ENCODE measurements at regions not wholly inside any gene's neighbourhood (a gene's known extent, or its start where the extent isn't known, plus 50 kb on each side); places are given as distances from the start of the nearest gene placed in this dataset.

GRCh38 chr15:61556037-61556648 lies 327.0 kb upstream of the RORA start:
- no peak overlapping the region for H3K4me3 ChIP-seq
- no peaks in the 10 kb centered on the region for H3K27me3 ChIP-seq (ENCODE audit: control insufficient read depth in 2 of 2, insufficient read depth in 2 of 2, low read length in 2 of 2)
- no peak overlapping the region for H3K4me2 ChIP-seq (ENCODE audit: insufficient read depth, low read length)
- no peaks in the 10 kb centered on the region for H3K79me2 ChIP-seq (ENCODE audit: control insufficient read depth, insufficient read depth, low read length)
- no peak overlapping the region for H2AFZ ChIP-seq (ENCODE audit: low read depth, low read length)
- DNase-seq (ENCODE audit: extremely low read depth in 1 of 4, low spot score in 3 of 4): no peak
- no peaks in the 10 kb centered on the region for H3K9me3 ChIP-seq (replicated peaks; ENCODE audit: control insufficient read depth, insufficient read depth, low read depth, low read length)
- no peaks in the 10 kb centered on the region for H3K4me1 ChIP-seq (replicated peaks in 1 of 2; ENCODE audit: control insufficient read depth in 2 of 2, insufficient read depth in 2 of 2, low read length in 2 of 2)
- H3K27ac ChIP-seq (ENCODE audit: extremely low read depth, low read depth, low read length): no peak overlapping the region
- 0% methylated on average over 5 of the region's 5 CpGs for WGBS (ENCODE audit: insufficient coverage, low coverage, missing lambda C conversion rate)
- no peak overlapping the region for H3K9ac ChIP-seq (ENCODE audit: insufficient read depth in 1 of 2, low read depth in 2 of 2, low read length in 2 of 2)
- FAIRE-seq: no peak
- intact Hi-C loops (cut with micrococcal nuclease): no loop called here
- POLR2A ChIA-PET: no interaction called here
- no peaks in the 10 kb centered on the region for H3K36me3 ChIP-seq (ENCODE audit: control insufficient read depth, insufficient read depth, low read length)
- no peaks in the 10 kb centered on the region for H4K20me1 ChIP-seq (replicated peaks; ENCODE audit: control insufficient read depth, insufficient read depth, low read length)
- in situ Hi-C loops (cut with MboI): no loop called here
- no TSS peak for BruUV-seq (replicated peaks)
- CTCF ChIA-PET (ENCODE audit: low intra/inter-chr PET ratio): no interaction called here
- ATAC-seq: no peak
- H3K9me1 ChIP-seq (ENCODE audit: control insufficient read depth, insufficient read depth, low read length): no peaks in the 10 kb centered on the region
- no peak for TF ChIP-seq ZBTB40 (IDR thresholded peaks at IDR 0.05)
- TF ChIP-seq ZBTB40 (CRISPR knock-in tag; IDR thresholded peaks at IDR 0.05): no peak
- TF ChIP-seq ZNF395 (CRISPR knock-in tag; IDR thresholded peaks at IDR 0.05): no peak
- no peak for TF ChIP-seq FOXK1 (CRISPR knock-in tag; IDR thresholded peaks at IDR 0.05; ENCODE audit: borderline replicate concordance)
- TF ChIP-seq OTX1 (CRISPR knock-in tag; IDR thresholded peaks at IDR 0.05): no peak
- TF ChIP-seq PRMT5 (CRISPR knock-in tag; IDR thresholded peaks at IDR 0.05): no peak
- TF ChIP-seq ZNF239 (CRISPR knock-in tag; IDR thresholded peaks at IDR 0.05): no peak
- TF ChIP-seq HBP1 (CRISPR knock-in tag; IDR thresholded peaks at IDR 0.05): no peak
- no peak for TF ChIP-seq NR1H2 (CRISPR knock-in tag; IDR thresholded peaks at IDR 0.05)
- no peak for TF ChIP-seq ETV6 (IDR thresholded peaks at IDR 0.05; ENCODE audit: borderline replicate concordance in 1 of 2, low read depth in 2 of 2, low read length in 1 of 2)
- no peak for TF ChIP-seq ETV6 (CRISPR knock-in tag; IDR thresholded peaks at IDR 0.05; ENCODE audit: borderline replicate concordance)
- no peak for TF ChIP-seq POLR2A (conservative IDR thresholded peaks at IDR 0.05)

All from K562 (cell line).